ENCODE measurements at regions not wholly inside any gene's neighbourhood (a gene's known extent, or its start where the extent isn't known, plus 50 kb on each side); places are given as distances from the start of the nearest gene placed in this dataset.
A peak's percentile ranks its signal among the peaks of the same experiment; 100 is the strongest.

GRCh38 chr17:21525464-21526130, 149.4 kb downstream of the KCNJ12 start:
- H3K4me3 Mint-ChIP-seq: no peak overlapping the region
- no peak for TF ChIP-seq CTCF (IDR thresholded peaks at IDR 0.05)
- no peaks in the 10 kb centered on the region for H3K4me1 Mint-ChIP-seq (ENCODE audit: low read depth)
- H3K27me3 Mint-ChIP-seq: peaks cover 4% of the 10 kb centered on the region
- no peak for DNase-seq
- intact Hi-C loops (cut with micrococcal nuclease): no loop called here
- H3K36me3 Mint-ChIP-seq (ENCODE audit: low read depth): no peaks in the 10 kb centered on the region
- no peak overlapping the region for H3K27ac Mint-ChIP-seq
- no peak for ATAC-seq
- POLR2A ChIA-PET: interaction anchor here (1.0 kb wide), 1 partner anchor 9 kb away, joined by 3 read pairs; no protein-coding TSS in a partner anchor
- CTCF ChIA-PET: interaction anchor here (1.2 to 2.3 kb wide), 2 partner anchors 13 to 68 kb away, joined by 4 to 5 read pairs; no protein-coding TSS in a partner anchor
- H3K9me3 Mint-ChIP-seq: no peaks in the 10 kb centered on the region

- intact Hi-C loops (cut with micrococcal nuclease): no loop called here
- Mint-ChIP-seq H3K9me3 (no peaks in the 10 kb centered on the region), H3K4me3 (no peak overlapping the region), H3K4me1 (ENCODE audit: low read depth) (peaks cover 6% of the 10 kb centered on the region), H3K36me3 (ENCODE audit: low read depth) (peaks cover 7% of the 10 kb centered on the region), H3K27me3 (no peaks in the 10 kb centered on the region), H3K27ac (no peak overlapping the region)
- ATAC-seq (no peak), DNase-seq (no peak)
- CTCF ChIA-PET: no interaction called here
- POLR2A ChIA-PET: no interaction called here
- no peak for TF ChIP-seq CTCF (IDR thresholded peaks at IDR 0.05)
These were observed 152.0 kb downstream of the KCNJ12 start for GRCh38 chr17:21528031-21528695.

GRCh38 chr17:21530311-21530710, 154.2 kb downstream of the KCNJ12 start:
- Mint-ChIP-seq H3K36me3 (ENCODE audit: low read depth) (peaks cover 20% of the 10 kb centered on the region), H3K27ac (no peak overlapping the region), H3K9me3 (no peaks in the 10 kb centered on the region), H3K27me3 (no peaks in the 10 kb centered on the region), H3K4me3 (no peak overlapping the region), H3K4me1 (ENCODE audit: low read depth) (peaks cover 14% of the 10 kb centered on the region)
- no peak for TF ChIP-seq CTCF (IDR thresholded peaks at IDR 0.05)
- no peak for DNase-seq
- ChIA-PET CTCF (no interaction called here), POLR2A (no interaction called here)
- intact Hi-C loops (cut with micrococcal nuclease): no loop called here
- ATAC-seq: no peak

GRCh38 chr17:21530841-21531240, 154.7 kb downstream of the KCNJ12 start:
- Mint-ChIP-seq H3K36me3 (ENCODE audit: low read depth) (peaks cover 24% of the 10 kb centered on the region), H3K4me3 (no peak overlapping the region), H3K4me1 (ENCODE audit: low read depth) (peaks cover 14% of the 10 kb centered on the region), H3K27me3 (no peaks in the 10 kb centered on the region), H3K9me3 (no peaks in the 10 kb centered on the region), H3K27ac (no peak overlapping the region)
- DNase-seq (no peak), ATAC-seq (no peak)
- intact Hi-C loops (cut with micrococcal nuclease): no loop called here
- POLR2A ChIA-PET: no interaction called here
- CTCF ChIA-PET: no interaction called here
- no peak for TF ChIP-seq CTCF (IDR thresholded peaks at IDR 0.05)

GRCh38 chr17:21532763-21533385, 156.7 kb downstream of the KCNJ12 start:
- no peak for TF ChIP-seq CTCF (IDR thresholded peaks at IDR 0.05)
- ChIA-PET CTCF (no interaction called here), POLR2A (no interaction called here)
- Mint-ChIP-seq H3K9me3 (peaks cover 10% of the 10 kb centered on the region), H3K4me3 (no peak overlapping the region), H3K36me3 (ENCODE audit: low read depth) (peaks cover 39% of the 10 kb centered on the region), H3K4me1 (ENCODE audit: low read depth) (peaks cover 14% of the 10 kb centered on the region), H3K27ac (no peak overlapping the region), H3K27me3 (no peaks in the 10 kb centered on the region)
- ATAC-seq (peak; percentile 45), DNase-seq (no peak)
- intact Hi-C loops (cut with micrococcal nuclease): no loop called here
